HepG2 (cell line): ENCODE measurements at regions not wholly inside any gene's neighbourhood (a gene's known extent, or its start where the extent isn't known, plus 50 kb on each side); places are given as distances from the start of the nearest gene placed in this dataset.

Source experiments
- FOXM1 ChIP-seq: sonication (generic); formaldehyde crosslinking; IDR thresholded peaks from 2 replicates; pipeline ENCODE4 v1.5.0; 2020; ENCODE audit warnings: missing genetic modification reagents
- MEF2D ChIP-seq: sonication (generic); formaldehyde crosslinking; IDR thresholded peaks from 2 replicates; pipeline ENCODE4 v1.5.1; 2020; ENCODE audit warnings: mild to moderate bottlenecking, missing genetic modification reagents
- REXO4 ChIP-seq: sonication (generic); formaldehyde crosslinking; IDR thresholded peaks from 2 replicates; pipeline ENCODE4 v1.8.0; 2022; ENCODE audit warnings: missing genetic modification reagents, mild to moderate bottlenecking, borderline replicate concordance
- TF ChIP-seq, protein P1 (sequence below): sonication (generic); formaldehyde crosslinking; IDR thresholded peaks from 2 replicates; pipeline ENCODE4 v1.5.0; 2020; ENCODE audit warnings: mild to moderate bottlenecking, missing genetic modification reagents, moderate library complexity

DNA sequence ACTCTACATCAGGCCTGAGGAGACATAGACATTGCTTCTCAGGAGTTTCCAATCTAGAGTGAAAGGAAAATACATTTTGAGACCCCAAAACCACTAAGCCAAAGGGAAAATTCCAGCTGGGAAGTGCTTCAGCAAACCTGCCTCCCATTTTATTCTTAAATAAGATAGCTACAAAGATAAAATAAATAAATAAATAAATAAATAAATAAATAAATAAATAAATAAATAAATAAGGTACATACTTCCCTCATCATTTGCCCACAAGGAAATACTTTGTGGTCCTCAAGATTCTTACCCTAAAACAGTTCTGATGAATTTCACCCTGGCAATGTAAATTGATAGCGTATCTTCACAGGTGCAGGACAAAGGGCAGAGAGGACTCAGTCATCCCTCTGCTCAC, 474.0 kb upstream of the ROBO1 start:
- no peak for TF ChIP-seq REXO4
- TF ChIP-seq FOXM1 (CRISPR knock-in tag) = no peak
- no peak for TF ChIP-seq MEF2D (CRISPR knock-in tag)
- TF ChIP-seq, protein P1, sequence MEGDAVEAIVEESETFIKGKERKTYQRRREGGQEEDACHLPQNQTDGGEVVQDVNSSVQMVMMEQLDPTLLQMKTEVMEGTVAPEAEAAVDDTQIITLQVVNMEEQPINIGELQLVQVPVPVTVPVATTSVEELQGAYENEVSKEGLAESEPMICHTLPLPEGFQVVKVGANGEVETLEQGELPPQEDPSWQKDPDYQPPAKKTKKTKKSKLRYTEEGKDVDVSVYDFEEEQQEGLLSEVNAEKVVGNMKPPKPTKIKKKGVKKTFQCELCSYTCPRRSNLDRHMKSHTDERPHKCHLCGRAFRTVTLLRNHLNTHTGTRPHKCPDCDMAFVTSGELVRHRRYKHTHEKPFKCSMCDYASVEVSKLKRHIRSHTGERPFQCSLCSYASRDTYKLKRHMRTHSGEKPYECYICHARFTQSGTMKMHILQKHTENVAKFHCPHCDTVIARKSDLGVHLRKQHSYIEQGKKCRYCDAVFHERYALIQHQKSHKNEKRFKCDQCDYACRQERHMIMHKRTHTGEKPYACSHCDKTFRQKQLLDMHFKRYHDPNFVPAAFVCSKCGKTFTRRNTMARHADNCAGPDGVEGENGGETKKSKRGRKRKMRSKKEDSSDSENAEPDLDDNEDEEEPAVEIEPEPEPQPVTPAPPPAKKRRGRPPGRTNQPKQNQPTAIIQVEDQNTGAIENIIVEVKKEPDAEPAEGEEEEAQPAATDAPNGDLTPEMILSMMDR (CRISPR knock-in tag) = no peak
